Suprapubic skin (tissue), 4 donors: ENCODE measurements at regions not wholly inside any gene's neighbourhood (a gene's known extent, or its start where the extent isn't known, plus 50 kb on each side); places are given as distances from the start of the nearest gene placed in this dataset.

Source experiments
- DNase-seq, 2 donors: peaks; one replicate each; pipeline ENCODE4 v3.0.0-alpha.2; 2019; ENCODE audit warnings: low spot score in 2 of 2
- H3K27ac ChIP-seq: fragments of 200-600 bp; sonication (generic); one replicate; pipeline ENCODE4 v1.5.1; 2019
- H3K27me3 ChIP-seq: fragments of 200-600 bp; sonication (generic); one replicate; pipeline ENCODE4 v1.5.1; 2019
- H3K36me3 ChIP-seq: fragments of 200-600 bp; sonication (generic); one replicate; pipeline ENCODE4 v1.5.1; 2019
- H3K4me1 ChIP-seq: fragments of 200-600 bp; sonication (generic); one replicate; pipeline ENCODE4 v1.5.1; 2019
- H3K4me3 ChIP-seq: fragments of 200-600 bp; sonication (generic); one replicate; pipeline ENCODE4 v1.5.1; 2019; ENCODE audit warnings: mild to moderate bottlenecking
- H3K9me3 ChIP-seq: fragments of 200-600 bp; sonication (generic); one replicate; pipeline ENCODE4 v1.5.1; 2019
- EP300 ChIP-seq: sonication (generic); formaldehyde crosslinking; IDR thresholded peaks from one replicate; pipeline ENCODE4 v1.6.1; 2017; ENCODE audit warnings: antibody characterized with exemption
- POLR2A ChIP-seq, 2 donors: fragments of 450-650 bp; IDR thresholded peaks; one replicate each; pipeline ENCODE4 v1.6.1; 2017; ENCODE audit warnings: antibody characterized with exemption in 2 of 2, mild to moderate bottlenecking in 2 of 2, moderate library complexity in 2 of 2
- POLR2AphosphoS5 ChIP-seq, 3 donors: sonication (generic); formaldehyde crosslinking; IDR thresholded peaks; one replicate each; pipeline ENCODE4 v1.6.1; 2017; ENCODE audit warnings: antibody characterized with exemption in 3 of 3
- WGBS: methylation state at CpG from one replicate; pipeline ENCODE4 v1.1.5; 2018; 5-methylcytosine and 5-hydroxymethylcytosine counted together
- TF ChIP-seq, protein P1 (sequence below), 2 donors: fragments of 200-600 bp in 1 of 2; fragments of 450-650 bp in 1 of 2; sonication (generic) in 1 of 2; IDR thresholded peaks; one replicate each; pipeline ENCODE4 v1.5.1; 2016 to 2019; ENCODE audit warnings: antibody characterized with exemption in 2 of 2, mild to moderate bottlenecking in 1 of 2, moderate library complexity in 1 of 2

DNA sequence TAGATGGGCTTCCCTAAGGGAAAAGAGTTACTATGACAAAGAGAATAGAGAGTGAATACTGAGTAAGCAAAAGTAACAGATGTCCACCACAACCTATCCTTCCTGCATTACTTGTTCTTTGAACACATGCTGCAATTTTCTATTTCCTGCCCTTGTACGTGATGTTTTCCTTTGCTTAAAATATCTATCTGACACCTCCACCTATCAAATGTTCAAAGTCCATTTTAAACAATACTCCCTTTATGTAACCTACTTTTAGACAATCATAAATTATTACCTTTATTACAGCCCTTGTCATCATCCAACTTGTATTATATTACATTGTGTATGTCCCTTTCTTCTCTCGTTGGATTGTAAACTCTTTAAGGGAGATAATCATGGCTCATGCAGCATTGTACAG, 147.2 kb upstream of the DYRK2 start:
- Histone ChIP-seq H3K27me3 (no peaks in the 10 kb centered on the region), H3K4me1 (no peaks in the 10 kb centered on the region), H3K36me3 (no peaks in the 10 kb centered on the region), H3K4me3 (no peak overlapping the region), H3K27ac (no peak overlapping the region), H3K9me3 (no peaks in the 10 kb centered on the region)
- DNase-seq: no peak
- WGBS: 50% methylated on average over 2 of the region's 2 CpGs
- TF ChIP-seq EP300: no peak
- TF ChIP-seq, protein P1, sequence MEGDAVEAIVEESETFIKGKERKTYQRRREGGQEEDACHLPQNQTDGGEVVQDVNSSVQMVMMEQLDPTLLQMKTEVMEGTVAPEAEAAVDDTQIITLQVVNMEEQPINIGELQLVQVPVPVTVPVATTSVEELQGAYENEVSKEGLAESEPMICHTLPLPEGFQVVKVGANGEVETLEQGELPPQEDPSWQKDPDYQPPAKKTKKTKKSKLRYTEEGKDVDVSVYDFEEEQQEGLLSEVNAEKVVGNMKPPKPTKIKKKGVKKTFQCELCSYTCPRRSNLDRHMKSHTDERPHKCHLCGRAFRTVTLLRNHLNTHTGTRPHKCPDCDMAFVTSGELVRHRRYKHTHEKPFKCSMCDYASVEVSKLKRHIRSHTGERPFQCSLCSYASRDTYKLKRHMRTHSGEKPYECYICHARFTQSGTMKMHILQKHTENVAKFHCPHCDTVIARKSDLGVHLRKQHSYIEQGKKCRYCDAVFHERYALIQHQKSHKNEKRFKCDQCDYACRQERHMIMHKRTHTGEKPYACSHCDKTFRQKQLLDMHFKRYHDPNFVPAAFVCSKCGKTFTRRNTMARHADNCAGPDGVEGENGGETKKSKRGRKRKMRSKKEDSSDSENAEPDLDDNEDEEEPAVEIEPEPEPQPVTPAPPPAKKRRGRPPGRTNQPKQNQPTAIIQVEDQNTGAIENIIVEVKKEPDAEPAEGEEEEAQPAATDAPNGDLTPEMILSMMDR (IDR thresholded peaks at IDR 0.05): no peak
- TF ChIP-seq POLR2A (IDR thresholded peaks at IDR 0.05): no peak
- TF ChIP-seq POLR2AphosphoS5 (IDR thresholded peaks at IDR 0.05): no peak

DNA sequence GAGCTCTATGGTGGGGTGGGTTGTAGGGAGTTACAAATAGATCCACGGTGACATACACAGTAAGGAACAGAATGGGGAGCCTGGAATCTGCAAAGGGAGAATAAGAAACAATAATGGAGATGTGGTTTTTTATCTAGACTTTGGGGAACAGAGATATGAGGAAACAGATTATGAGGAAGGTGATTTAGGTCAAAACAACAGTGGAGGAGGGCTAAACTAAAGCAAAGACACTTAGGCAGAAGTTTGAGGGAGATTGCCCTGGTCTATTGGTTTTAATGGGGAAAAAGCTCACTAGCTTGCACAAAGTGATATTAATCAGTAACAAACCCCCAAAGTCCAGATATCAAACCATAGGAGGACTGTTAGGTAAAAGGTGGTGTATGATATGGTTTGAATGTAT, 144.5 kb upstream of the DYRK2 start:
- no peaks in the 10 kb centered on the region for H3K4me1 ChIP-seq
- DNase-seq: no peak
- TF ChIP-seq EP300 (no peak), POLR2AphosphoS5 (IDR thresholded peaks at IDR 0.05) (no peak), POLR2A (IDR thresholded peaks at IDR 0.05) (no peak)
- TF ChIP-seq, protein P1 (IDR thresholded peaks at IDR 0.05): no peak
- WGBS: 75% methylated on average over 1 of the region's 1 CpG
- H3K27me3 ChIP-seq: no peaks in the 10 kb centered on the region
- no peak overlapping the region for H3K27ac ChIP-seq
- H3K9me3 ChIP-seq: no peaks in the 10 kb centered on the region
- no peaks in the 10 kb centered on the region for H3K36me3 ChIP-seq
- no peak overlapping the region for H3K4me3 ChIP-seq

DNA sequence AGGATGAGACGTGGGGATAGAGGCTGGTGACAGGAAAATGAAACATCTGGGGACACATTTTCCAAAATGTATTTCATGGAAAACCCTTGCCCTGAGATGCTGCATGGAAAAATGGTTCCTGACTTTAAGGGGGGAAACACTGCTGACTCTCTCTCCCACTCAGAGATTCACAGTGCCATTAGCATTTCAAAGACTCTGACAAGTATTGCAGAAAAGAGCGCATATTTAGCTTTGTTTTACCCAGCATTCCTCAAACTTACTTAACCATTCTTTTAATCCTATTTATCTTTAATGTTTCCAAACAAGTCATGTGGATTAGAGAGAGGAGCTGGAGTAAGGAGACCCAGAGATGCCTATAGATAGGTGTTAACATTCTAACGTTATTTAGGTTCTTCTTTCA, 141.8 kb upstream of the DYRK2 start:
- TF ChIP-seq POLR2A (IDR thresholded peaks at IDR 0.05): no peak
- no peak for TF ChIP-seq POLR2AphosphoS5 (IDR thresholded peaks at IDR 0.05)
- no peak for TF ChIP-seq EP300
- TF ChIP-seq, protein P1 (IDR thresholded peaks at IDR 0.05): no peak
- Histone ChIP-seq H3K36me3 (no peaks in the 10 kb centered on the region), H3K27me3 (no peaks in the 10 kb centered on the region), H3K9me3 (no peaks in the 10 kb centered on the region), H3K4me3 (no peak overlapping the region), H3K4me1 (no peaks in the 10 kb centered on the region), H3K27ac (no peak overlapping the region)
- 72% methylated on average over 3 of the region's 3 CpGs for WGBS
- DNase-seq: no peak

DNA sequence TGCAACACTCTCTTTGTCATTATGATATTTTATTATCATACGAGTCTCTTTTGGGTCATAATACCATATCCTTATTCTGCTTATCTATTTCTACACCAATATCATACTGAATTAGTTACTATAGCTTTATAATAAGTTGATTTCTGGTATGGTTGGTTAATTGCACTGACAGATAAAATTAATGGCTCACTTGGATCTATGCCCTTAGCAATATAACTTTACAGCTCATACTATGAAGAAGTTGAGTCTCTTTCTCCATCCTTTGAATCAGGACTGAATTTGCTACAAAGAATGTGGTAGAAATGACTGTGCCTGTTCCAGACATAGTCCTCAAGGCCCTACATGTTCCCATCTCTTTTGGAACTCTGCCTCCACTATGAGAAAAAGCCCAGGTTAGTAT, 139.7 kb upstream of the DYRK2 start:
- no peak for TF ChIP-seq POLR2AphosphoS5 (IDR thresholded peaks at IDR 0.05)
- 100% methylated on average over 1 of the region's 1 CpG for WGBS
- no peaks in the 10 kb centered on the region for H3K9me3 ChIP-seq

DNA sequence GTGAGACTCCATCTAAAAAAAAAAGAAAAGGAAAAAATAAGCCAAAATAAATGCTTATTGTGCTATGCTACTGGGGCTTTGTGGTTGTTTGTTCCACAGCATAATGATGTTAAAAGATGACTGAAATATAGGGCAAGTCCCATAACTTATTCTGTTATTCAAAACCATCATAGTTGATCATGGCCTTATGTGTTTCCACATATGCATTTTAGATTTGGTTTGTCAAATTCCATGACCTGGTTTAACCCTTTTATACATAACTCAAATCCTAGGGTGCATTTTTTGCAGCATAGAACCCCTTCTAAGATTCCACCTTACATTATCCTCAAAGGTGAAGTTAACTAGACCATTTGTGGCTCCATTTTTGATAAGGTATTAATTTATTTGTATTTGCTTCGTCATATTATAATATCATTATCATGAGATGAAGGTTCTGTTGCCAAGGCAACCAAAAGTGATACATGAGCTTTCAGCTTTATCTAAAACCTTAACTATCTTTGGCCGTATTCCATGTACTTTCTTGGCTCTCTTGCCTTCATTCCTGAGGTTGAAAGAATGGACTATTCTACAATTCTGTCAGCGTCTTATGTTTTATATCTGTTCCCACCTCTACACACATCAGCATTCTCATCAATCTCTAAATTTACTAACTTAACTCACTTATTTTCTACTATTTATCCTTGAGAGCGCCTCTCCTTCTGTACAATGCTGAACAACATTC, 138.7 kb upstream of the DYRK2 start:
- Histone ChIP-seq H3K36me3 (no peaks in the 10 kb centered on the region), H3K9me3 (no peaks in the 10 kb centered on the region), H3K4me3 (no peak overlapping the region), H3K27me3 (no peaks in the 10 kb centered on the region), H3K27ac (no peak overlapping the region), H3K4me1 (no peaks in the 10 kb centered on the region)
- WGBS: 68% methylated on average over 4 of the region's 4 CpGs
- no peak for DNase-seq
- no peak for TF ChIP-seq POLR2AphosphoS5 (IDR thresholded peaks at IDR 0.05)
- no peak for TF ChIP-seq EP300
- no peak for TF ChIP-seq POLR2A (IDR thresholded peaks at IDR 0.05)
- TF ChIP-seq, protein P1 (IDR thresholded peaks at IDR 0.05): no peak

More for the DNA sequence above, 139.7 kb upstream of the DYRK2 start:
- no peaks in the 10 kb centered on the region for H3K36me3 ChIP-seq
- H3K27ac ChIP-seq: no peak overlapping the region
- no peak for DNase-seq
- no peaks in the 10 kb centered on the region for H3K4me1 ChIP-seq
- no peaks in the 10 kb centered on the region for H3K27me3 ChIP-seq
- H3K4me3 ChIP-seq: no peak overlapping the region

DNA sequence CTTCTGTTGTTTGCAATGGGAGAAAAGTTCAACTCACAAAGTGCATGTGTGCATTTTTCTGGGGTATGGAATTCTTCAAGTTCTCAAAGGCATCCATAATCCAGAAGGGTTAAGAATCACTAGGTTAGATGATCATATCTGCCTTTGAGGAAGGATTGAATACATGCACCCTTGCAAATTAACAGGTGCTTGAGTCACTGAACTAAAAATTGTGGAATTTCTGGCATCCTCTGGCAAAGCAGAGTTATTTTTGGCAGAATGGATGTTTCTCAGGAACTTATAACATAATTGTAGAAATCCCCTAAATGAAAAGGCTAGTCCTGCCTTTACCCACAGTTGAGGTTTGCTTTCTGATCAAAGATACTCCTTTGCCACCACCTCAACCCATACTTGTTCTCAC, 136.5 kb upstream of the DYRK2 start:
- H3K27me3 ChIP-seq: no peaks in the 10 kb centered on the region
- no peak for DNase-seq
- no peak overlapping the region for H3K4me3 ChIP-seq
- H3K4me1 ChIP-seq: peaks cover 7% of the 10 kb centered on the region
- no peak overlapping the region for H3K27ac ChIP-seq
- H3K36me3 ChIP-seq: no peaks in the 10 kb centered on the region
- H3K9me3 ChIP-seq: no peaks in the 10 kb centered on the region
- no peak for TF ChIP-seq POLR2AphosphoS5 (IDR thresholded peaks at IDR 0.05)
- TF ChIP-seq POLR2A (IDR thresholded peaks at IDR 0.05): no peak
- no peak for TF ChIP-seq EP300
- TF ChIP-seq, protein P1 (IDR thresholded peaks at IDR 0.05): no peak
